Femur (tissue), 1 donor: ENCODE measurements at regions not wholly inside any gene's neighbourhood (a gene's known extent, or its start where the extent isn't known, plus 50 kb on each side); places are given as distances from the start of the nearest gene placed in this dataset.

Experiments used
- DNase-seq: peaks from one replicate; pipeline ENCODE4 v3.0.0-alpha.2; 2017

- DNase-seq: no peak
Observed at GRCh38 chr7:157061979-157062378, 51.5 kb upstream of the MNX1 start.

- DNase-seq: no peak
Observed at GRCh38 chr7:157065046-157065445, 54.6 kb upstream of the MNX1 start.

- no peak for DNase-seq
Observed at GRCh38 chr7:157072361-157072760, 61.9 kb upstream of the MNX1 start.

GRCh38 chr7:157073335-157073734, 62.9 kb upstream of the MNX1 start:
- DNase-seq: no peak

- no peak for DNase-seq
Observed at GRCh38 chr7:157073949-157074624, 63.6 kb upstream of the MNX1 start.

GRCh38 chr7:157076466-157076865, 62.3 kb upstream of the UBE3C start:
- DNase-seq: no peak

- DNase-seq: no peak
Observed at GRCh38 chr7:157077021-157077420, 61.7 kb upstream of the UBE3C start.

- peak; percentile 18 for DNase-seq
Observed at GRCh38 chr7:157077986-157078644, 60.6 kb upstream of the UBE3C start.

- DNase-seq: no peak
Observed at GRCh38 chr7:157079116-157079515, 59.6 kb upstream of the UBE3C start.

- DNase-seq: no peak
Observed at GRCh38 chr7:157080111-157080730, 58.5 kb upstream of the UBE3C start.

GRCh38 chr7:157086508-157087187, 52.1 kb upstream of the UBE3C start:
- no peak for DNase-seq

- no peak for DNase-seq
Observed at GRCh38 chr7:157087646-157088045, 51.1 kb upstream of the UBE3C start.

GRCh38 chr7:157088136-157088535, 50.6 kb upstream of the UBE3C start:
- no peak for DNase-seq
